Esophagus (tissue), 2 donors: ENCODE measurements at regions not wholly inside any gene's neighbourhood (a gene's known extent, or its start where the extent isn't known, plus 50 kb on each side); places are given as distances from the start of the nearest gene placed in this dataset.

Source experiments
- H3K27ac ChIP-seq, 2 donors: one replicate each; pipeline ENCODE4 v1.5.1; 2013; ENCODE audit warnings: low read depth in 2 of 2, mild to moderate bottlenecking in 2 of 2, inconsistent platforms in 1 of 2, low read length in 1 of 2, moderate library complexity in 1 of 2
- H3K27me3 ChIP-seq, 2 donors: one replicate each; pipeline ENCODE4 v1.6.1; 2013; ENCODE audit warnings: low read length in 2 of 2, control low read depth in 1 of 2, mild to moderate bottlenecking in 1 of 2; ENCODE audit not compliant: insufficient read depth in 2 of 2, control insufficient read depth in 1 of 2
- H3K36me3 ChIP-seq, 2 donors: one replicate each; pipeline ENCODE4 v1.6.1; 2013; ENCODE audit warnings: low read length in 1 of 2; ENCODE audit not compliant: control insufficient read depth in 2 of 2, insufficient read depth in 2 of 2
- H3K4me1 ChIP-seq, 2 donors: one replicate each; pipeline ENCODE4 v1.6.1; 2013; ENCODE audit warnings: low read length in 1 of 2; ENCODE audit not compliant: control insufficient read depth in 2 of 2, insufficient read depth in 2 of 2
- H3K4me3 ChIP-seq, 2 donors: one replicate each; pipeline ENCODE4 v1.5.1; 2013; ENCODE audit warnings: low read length in 2 of 2, mild to moderate bottlenecking in 2 of 2, low read depth in 1 of 2, moderate library complexity in 1 of 2
- H3K9me3 ChIP-seq, 2 donors: one replicate each; pipeline ENCODE4 v1.6.1; 2013; ENCODE audit warnings: mild to moderate bottlenecking in 2 of 2, low read depth in 1 of 2, low read length in 1 of 2, moderate library complexity in 1 of 2; ENCODE audit not compliant: control insufficient read depth in 2 of 2, insufficient read depth in 1 of 2
- WGBS, 2 donors: extraction: QIAGEN DNeasy Blood & Tissue Kit; methylation state at CpG; one replicate each; pipeline ENCODE4 v1.1.7; 2013; 5-methylcytosine and 5-hydroxymethylcytosine counted together
- donor health status: healthy with polysubstance abuse.
- donor health status: Bipolar disorder and iron deficiency.

GRCh38 chr20:48422242-48422960, 405.4 kb downstream of the PREX1 start:
- WGBS, 2 donors, result 82 to 94% methylated on average over 3 of the region's 3 CpGs
- Histone ChIP-seq H3K9me3 (no peaks in the 10 kb centered on the region), H3K4me3 (no peak overlapping the region), H3K27ac (no peak overlapping the region), H3K36me3 (no peaks in the 10 kb centered on the region), H3K27me3 (peaks cover 0 to 5% of the 10 kb centered on the region in 2 donors), H3K4me1 (no peaks in the 10 kb centered on the region)

- Histone ChIP-seq H3K27me3 (peaks cover 0 to 5% of the 10 kb centered on the region in 2 donors), H3K36me3 (no peaks in the 10 kb centered on the region), H3K27ac (no peak overlapping the region), H3K4me1 (no peaks in the 10 kb centered on the region), H3K9me3 (no peaks in the 10 kb centered on the region), H3K4me3 (no peak overlapping the region)
- WGBS, 2 donors, result 71 to 81% methylated on average over 3 of the region's 3 CpGs
Measured at GRCh38 chr20:48421547-48421946, 406.3 kb downstream of the PREX1 start.

- peaks cover 0 to 5% of the 10 kb centered on the region in 2 donors for H3K27me3 ChIP-seq
Measured at GRCh38 chr20:48420176-48420575, 407.6 kb downstream of the PREX1 start.

GRCh38 chr20:48419173-48419572, 408.6 kb downstream of the PREX1 start:
- Histone ChIP-seq H3K4me3 (no peak overlapping the region), H3K9me3 (no peaks in the 10 kb centered on the region), H3K27me3 (peaks cover 0 to 2% of the 10 kb centered on the region in 2 donors), H3K4me1 (peaks cover 0 to 2% of the 10 kb centered on the region in 2 donors), H3K27ac (no peak overlapping the region), H3K36me3 (no peaks in the 10 kb centered on the region)
- WGBS, 2 donors, result 82 to 84% methylated on average over 4 of the region's 4 CpGs

More at GRCh38 chr20:48420176-48420575, 407.6 kb downstream of the PREX1 start:
- Histone ChIP-seq H3K4me3 (no peak overlapping the region), H3K36me3 (no peaks in the 10 kb centered on the region), H3K9me3 (no peaks in the 10 kb centered on the region), H3K4me1 (peaks cover 0 to 2% of the 10 kb centered on the region in 2 donors), H3K27ac (no peak overlapping the region)
- WGBS, 2 donors, result 80 to 87% methylated on average over 4 of the region's 4 CpGs

GRCh38 chr20:48416002-48416401, 411.8 kb downstream of the PREX1 start:
- Histone ChIP-seq H3K36me3 (no peaks in the 10 kb centered on the region), H3K27me3 (no peaks in the 10 kb centered on the region), H3K4me3 (no peak overlapping the region), H3K9me3 (no peaks in the 10 kb centered on the region), H3K27ac (no peak overlapping the region), H3K4me1 (peaks cover 0 to 2% of the 10 kb centered on the region in 2 donors)
- WGBS, 2 donors, result 63 to 87% methylated on average over 5 of the region's 5 CpGs

- no peak overlapping the region for H3K4me3 ChIP-seq
- 38 to 49% methylated on average over 1 of the region's 1 CpG for WGBS, 2 donors
- H3K27me3 ChIP-seq, result no peaks in the 10 kb centered on the region
- peaks cover 2% of the 10 kb centered on the region in 2 donors for H3K4me1 ChIP-seq
- H3K9me3 ChIP-seq, result no peaks in the 10 kb centered on the region
- no peak overlapping the region for H3K27ac ChIP-seq
- no peaks in the 10 kb centered on the region for H3K36me3 ChIP-seq
Measured at GRCh38 chr20:48414786-48415185, 413.0 kb downstream of the PREX1 start.

GRCh38 chr20:48411919-48412522, 415.8 kb downstream of the PREX1 start:
- whole genome bisulfite sequencing, 2 donors, result 63 to 68% methylated on average over 6 of the region's 6 CpGs
- Histone ChIP-seq H3K4me1 (peaks cover 2% of the 10 kb centered on the region in 2 donors), H3K9me3 (peaks cover 0 to 3% of the 10 kb centered on the region in 2 donors), H3K4me3 (no peak overlapping the region), H3K36me3 (no peaks in the 10 kb centered on the region), H3K27me3 (no peaks in the 10 kb centered on the region), H3K27ac (no peak overlapping the region)

GRCh38 chr20:48411245-48411644, 416.6 kb downstream of the PREX1 start:
- Histone ChIP-seq H3K9me3 (peaks cover 0 to 3% of the 10 kb centered on the region in 2 donors), H3K27ac (no peak overlapping the region), H3K36me3 (no peaks in the 10 kb centered on the region), H3K4me1 (peaks cover 2% of the 10 kb centered on the region in 2 donors), H3K27me3 (no peaks in the 10 kb centered on the region), H3K4me3 (no peak overlapping the region)
- 70 to 74% methylated on average over 3 of the region's 3 CpGs for WGBS, 2 donors

GRCh38 chr20:48409055-48409615, 418.7 kb downstream of the PREX1 start:
- H3K9me3 ChIP-seq, result peaks cover 0 to 3% of the 10 kb centered on the region in 2 donors
- no peak overlapping the region for H3K27ac ChIP-seq
- H3K36me3 ChIP-seq, result no peaks in the 10 kb centered on the region
- WGBS, 2 donors, result 81 to 84% methylated on average over 4 of the region's 4 CpGs
- H3K27me3 ChIP-seq, result no peaks in the 10 kb centered on the region
- peaks cover 0 to 2% of the 10 kb centered on the region in 2 donors for H3K4me1 ChIP-seq
- H3K4me3 ChIP-seq, result no peak overlapping the region
